Esophagus muscularis mucosa (tissue), 4 donors: ENCODE measurements at regions not wholly inside any gene's neighbourhood (a gene's known extent, or its start where the extent isn't known, plus 50 kb on each side); places are given as distances from the start of the nearest gene placed in this dataset.

Experiments
- EP300 ChIP-seq: sonication (generic); formaldehyde crosslinking; IDR thresholded peaks from one replicate; pipeline ENCODE4 v1.6.1; 2017; ENCODE audit warnings: antibody characterized with exemption
- POLR2A ChIP-seq: fragments of 450-650 bp; IDR thresholded peaks from one replicate; pipeline ENCODE4 v1.6.1; 2017; ENCODE audit warnings: antibody characterized with exemption, moderate library complexity, mild to moderate bottlenecking, low read depth
- POLR2AphosphoS5 ChIP-seq, 2 donors: sonication (generic); formaldehyde crosslinking; IDR thresholded peaks; one replicate each; pipeline ENCODE4 v1.6.1; 2017; ENCODE audit warnings: antibody characterized with exemption in 2 of 2
- TF ChIP-seq, protein P1 (sequence below), 3 experiments: fragments of 200-600 bp in 2 of 3; fragments of 450-650 bp in 1 of 3; sonication (generic) in 2 of 3; IDR thresholded peaks; one replicate each; pipeline ENCODE4 v1.5.1; 2017 to 2019; ENCODE audit warnings: antibody characterized with exemption in 3 of 3, mild to moderate bottlenecking in 2 of 3, moderate library complexity in 1 of 3

DNA sequence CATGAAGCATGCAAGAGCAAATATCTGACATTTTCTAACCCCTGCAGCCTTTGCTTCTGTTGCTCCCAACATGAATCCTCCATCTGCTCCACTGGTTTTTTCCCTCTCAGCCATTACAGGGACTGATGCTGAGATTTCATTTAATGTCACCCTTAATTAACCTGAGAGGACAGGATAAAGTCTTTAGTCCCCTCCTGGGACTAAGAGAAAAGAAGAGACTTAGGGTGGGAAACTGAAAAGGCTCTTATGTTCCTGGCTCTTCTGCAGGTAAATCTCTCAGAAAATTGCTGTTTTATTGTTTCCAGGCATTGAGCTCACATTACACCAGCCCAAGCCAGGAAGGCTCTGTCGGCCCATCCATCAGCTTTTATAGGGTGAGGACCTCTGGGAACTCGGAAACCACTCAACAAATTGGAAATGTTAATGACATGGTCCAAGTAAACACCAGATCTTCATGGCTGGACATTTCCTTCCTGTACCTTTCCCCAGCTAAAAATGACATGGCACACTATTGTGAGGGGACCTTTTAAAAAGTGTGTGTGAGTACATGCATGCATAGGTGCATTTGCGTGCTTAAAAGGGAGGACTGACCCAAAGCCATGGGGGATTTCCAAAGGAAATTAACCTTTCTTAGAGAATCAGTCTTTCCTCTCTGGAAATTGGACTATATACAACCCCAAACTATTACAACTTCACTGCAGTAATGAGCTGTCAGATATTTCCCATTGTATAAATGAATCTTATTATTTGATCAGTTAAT lies 408.1 kb upstream of the TMTC1 start:
- TF ChIP-seq POLR2AphosphoS5 (IDR thresholded peaks at IDR 0.05) (no peak), POLR2A (no peak), EP300 (no peak)
- TF ChIP-seq, protein P1, sequence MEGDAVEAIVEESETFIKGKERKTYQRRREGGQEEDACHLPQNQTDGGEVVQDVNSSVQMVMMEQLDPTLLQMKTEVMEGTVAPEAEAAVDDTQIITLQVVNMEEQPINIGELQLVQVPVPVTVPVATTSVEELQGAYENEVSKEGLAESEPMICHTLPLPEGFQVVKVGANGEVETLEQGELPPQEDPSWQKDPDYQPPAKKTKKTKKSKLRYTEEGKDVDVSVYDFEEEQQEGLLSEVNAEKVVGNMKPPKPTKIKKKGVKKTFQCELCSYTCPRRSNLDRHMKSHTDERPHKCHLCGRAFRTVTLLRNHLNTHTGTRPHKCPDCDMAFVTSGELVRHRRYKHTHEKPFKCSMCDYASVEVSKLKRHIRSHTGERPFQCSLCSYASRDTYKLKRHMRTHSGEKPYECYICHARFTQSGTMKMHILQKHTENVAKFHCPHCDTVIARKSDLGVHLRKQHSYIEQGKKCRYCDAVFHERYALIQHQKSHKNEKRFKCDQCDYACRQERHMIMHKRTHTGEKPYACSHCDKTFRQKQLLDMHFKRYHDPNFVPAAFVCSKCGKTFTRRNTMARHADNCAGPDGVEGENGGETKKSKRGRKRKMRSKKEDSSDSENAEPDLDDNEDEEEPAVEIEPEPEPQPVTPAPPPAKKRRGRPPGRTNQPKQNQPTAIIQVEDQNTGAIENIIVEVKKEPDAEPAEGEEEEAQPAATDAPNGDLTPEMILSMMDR (IDR thresholded peaks at IDR 0.05): no peak
